Activated CD4-positive, alpha-beta T cell treated with anti-CD3 and anti-CD28 coated beads, Interleukin-2, amount 50 U/mL, for 16 hours (primary cell): ENCODE measurements at regions not wholly inside any gene's neighbourhood (a gene's known extent, or its start where the extent isn't known, plus 50 kb on each side); places are given as distances from the start of the nearest gene placed in this dataset.
"Not testable (repeated sequence)": the region's sequence is repeated elsewhere in the genome, so short reads cannot be mapped to it uniquely, and the experiment has no call there.

Source experiments
- DNase-seq: peaks from one replicate; pipeline ENCODE4 v3.0.0-alpha.2; 2020

GRCh38 chr13:87244256-87244890 is 426.8 kb upstream of the SLITRK5 start:
- no peak for DNase-seq

GRCh38 chr13:87249847-87250246 is 421.3 kb upstream of the SLITRK5 start:
- not testable (repeated sequence) for DNase-seq

DNA sequence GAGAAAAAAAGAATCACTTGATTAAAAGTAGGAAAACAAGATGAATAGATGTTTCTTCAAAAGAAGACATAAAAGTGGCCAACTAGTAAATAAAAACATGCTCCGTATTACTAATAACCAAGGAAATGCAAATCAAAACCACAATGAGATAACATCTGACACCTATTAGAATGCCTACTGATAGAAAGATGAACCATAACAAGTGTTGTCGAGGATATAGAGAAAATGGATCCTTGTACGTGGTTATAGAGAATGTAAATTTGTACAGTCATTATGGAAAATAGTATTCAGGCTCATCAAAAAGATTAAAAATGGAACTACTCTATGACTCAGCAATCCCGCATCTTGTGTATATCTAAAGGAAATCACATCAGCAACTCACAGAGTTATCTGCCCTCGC is 415.8 kb upstream of the SLITRK5 start:
- DNase-seq, result no peak

DNA sequence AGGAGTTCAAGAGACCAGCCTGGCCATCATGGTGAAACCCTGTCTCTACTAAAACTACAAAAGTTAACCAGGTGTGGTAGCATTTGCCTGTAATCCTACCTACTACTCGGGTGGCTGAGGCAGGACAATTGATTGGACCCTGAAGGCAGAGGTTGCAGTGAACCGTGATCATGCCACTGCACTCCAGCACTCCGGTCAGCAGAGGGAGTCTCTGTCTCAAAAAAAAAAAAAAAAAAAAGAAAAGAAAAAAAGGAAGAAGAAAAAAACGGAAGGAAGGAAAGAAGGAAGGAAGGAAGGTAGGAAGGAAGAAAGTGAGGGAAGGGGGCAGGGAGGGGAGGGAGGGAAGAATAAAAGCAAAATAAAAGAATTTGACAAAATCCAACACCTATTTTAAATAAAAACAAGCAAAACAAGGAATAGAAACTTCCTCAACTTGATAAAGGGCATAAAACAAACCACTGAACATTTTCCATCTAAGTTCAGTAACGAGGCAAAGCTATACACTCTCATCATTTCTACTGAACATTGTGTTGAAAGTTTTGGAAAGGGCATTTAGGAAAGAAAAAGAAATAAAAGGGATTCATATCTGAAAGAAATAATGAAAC is 411.6 kb upstream of the SLITRK5 start:
- no peak for DNase-seq

DNA sequence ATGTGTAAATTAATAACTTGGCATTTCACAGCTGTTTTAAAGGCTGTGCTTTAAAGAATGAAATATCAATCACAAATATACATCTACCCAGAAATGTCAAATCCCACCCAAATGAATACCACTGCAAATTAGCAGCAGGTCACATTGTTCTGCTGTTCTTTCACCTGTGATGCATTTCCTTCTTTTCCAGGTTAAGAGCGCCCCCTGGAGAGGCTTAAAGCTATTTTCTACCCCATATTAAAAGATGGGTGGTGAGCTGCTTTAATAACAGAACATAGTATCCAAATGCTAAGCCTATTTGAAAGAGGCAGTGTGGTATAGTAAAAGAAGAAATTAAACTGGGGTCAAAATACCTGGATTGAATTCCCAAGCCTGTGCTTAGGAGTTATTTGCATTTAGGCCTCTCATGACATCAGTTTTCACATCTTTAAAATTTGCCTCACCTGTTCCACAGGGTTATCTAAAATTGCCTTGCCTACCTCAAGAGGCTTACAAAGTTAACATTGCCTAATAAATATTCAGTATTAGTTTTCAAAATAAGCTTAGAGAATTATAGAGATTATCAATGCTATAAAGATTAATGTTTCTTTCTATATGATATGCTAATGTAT is 396.9 kb upstream of the SLITRK5 start:
- DNase-seq, result peak; percentile 31

DNA sequence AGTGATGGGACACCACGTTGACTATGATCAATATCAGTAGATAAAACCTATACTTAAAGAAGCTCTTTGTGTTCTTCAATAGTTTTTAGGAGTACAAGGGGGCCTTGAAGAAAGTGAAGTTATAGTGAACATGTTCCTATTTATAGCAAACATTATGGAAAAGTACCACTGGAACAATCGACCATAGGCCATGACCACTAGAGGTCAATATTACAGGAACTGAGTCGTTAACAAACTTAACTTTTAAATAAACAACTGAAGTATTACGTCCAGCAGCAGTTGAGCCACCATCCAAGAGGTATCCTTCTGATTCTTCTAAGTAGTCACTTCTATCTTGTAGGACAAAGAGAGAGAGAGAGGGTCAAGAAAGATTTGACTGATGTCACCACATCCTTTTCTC is 391.0 kb upstream of the SLITRK5 start:
- DNase-seq, result no peak

GRCh38 chr13:87287721-87288120 is 383.4 kb upstream of the SLITRK5 start:
- no peak for DNase-seq

- no peak for DNase-seq
Observed at GRCh38 chr13:87295636-87296035, 375.5 kb upstream of the SLITRK5 start.

DNA sequence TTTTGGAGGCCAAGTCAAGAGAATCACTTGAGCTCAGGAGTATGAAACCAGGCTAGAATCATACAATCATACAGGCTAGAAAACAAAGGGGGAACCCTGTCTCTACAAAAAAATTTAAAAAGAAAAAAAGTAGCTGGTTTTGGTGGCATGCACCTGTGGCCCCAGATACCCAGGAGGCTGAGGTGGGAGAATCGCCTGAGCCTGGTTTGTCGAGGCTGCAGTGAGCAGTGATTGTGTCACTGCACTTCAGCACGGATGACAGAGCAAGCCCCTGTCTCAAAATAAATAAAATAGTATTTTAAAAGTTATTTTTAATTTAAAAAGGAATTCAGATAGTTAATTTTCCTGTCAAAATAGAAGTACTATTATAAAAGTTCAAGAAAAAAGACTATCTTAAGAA is 369.1 kb upstream of the SLITRK5 start:
- DNase-seq, result no peak

- DNase-seq, result no peak
Observed at GRCh38 chr13:87302931-87303330, 368.2 kb upstream of the SLITRK5 start.

- no peak for DNase-seq
Observed at GRCh38 chr13:87311165-87311564, 360.0 kb upstream of the SLITRK5 start.

DNA sequence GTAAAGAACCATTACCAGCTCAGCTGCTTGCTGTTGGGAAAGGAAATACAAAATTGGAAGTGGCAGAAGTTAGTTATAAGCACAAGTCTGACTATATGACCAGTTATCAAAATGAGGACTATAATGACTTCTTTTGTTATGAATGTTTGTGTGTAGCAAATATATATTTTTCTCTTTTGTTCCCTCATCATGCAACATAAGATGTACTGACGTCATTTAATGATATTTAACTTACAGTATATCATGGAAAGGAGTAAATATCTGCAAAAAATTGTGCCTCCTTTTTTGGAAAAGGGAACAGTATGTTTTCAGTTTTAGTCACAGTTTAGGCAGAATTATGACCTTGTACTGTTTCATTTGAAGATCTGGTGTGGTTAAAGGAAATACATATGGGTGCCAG is 356.3 kb upstream of the SLITRK5 start:
- DNase-seq, result no peak

GRCh38 chr13:87322386-87322785 is 348.8 kb upstream of the SLITRK5 start:
- DNase-seq, result no peak

DNA sequence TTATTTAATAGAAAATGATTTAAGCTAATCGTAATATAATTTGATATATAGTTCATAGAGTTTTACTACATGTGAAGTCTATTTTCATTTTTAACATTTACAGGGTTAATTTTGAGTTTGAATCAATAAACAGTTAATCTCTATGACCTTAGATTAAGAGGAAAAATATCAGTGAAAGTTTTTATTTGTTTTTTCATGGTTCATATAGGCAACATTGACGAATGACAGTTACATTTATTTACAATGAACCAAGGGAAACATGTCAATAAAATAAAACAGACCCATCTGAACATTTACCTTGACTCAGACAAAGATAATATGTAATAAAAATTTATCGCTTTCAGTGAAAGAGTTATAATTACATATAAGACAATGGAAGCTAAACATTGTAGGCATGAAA is 346.6 kb upstream of the SLITRK5 start:
- no peak for DNase-seq

- no peak for DNase-seq
Observed at GRCh38 chr13:87331178-87331577, 340.0 kb upstream of the SLITRK5 start.

DNA sequence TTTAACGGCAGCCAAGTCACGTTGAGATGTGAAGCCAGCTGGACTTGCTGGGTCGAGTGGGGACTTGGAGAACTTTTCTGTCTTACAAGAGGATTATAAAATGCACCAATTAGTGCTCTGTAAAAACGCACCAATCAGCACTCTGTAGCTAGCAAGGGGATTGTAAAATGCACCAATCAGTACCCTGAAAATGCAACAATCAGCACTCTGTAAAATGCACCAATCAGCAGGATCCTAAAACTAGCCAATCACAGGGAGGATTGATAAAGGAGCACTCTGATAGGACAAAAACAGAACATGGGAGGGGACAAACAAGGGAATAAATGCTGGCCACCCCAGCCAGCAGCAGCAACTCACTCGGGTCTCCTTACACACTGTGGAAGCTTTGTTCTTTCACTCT is 337.6 kb upstream of the SLITRK5 start:
- no peak for DNase-seq

- DNase-seq, result no peak
Observed at GRCh38 chr13:87334176-87334575, 337.0 kb upstream of the SLITRK5 start.

DNA sequence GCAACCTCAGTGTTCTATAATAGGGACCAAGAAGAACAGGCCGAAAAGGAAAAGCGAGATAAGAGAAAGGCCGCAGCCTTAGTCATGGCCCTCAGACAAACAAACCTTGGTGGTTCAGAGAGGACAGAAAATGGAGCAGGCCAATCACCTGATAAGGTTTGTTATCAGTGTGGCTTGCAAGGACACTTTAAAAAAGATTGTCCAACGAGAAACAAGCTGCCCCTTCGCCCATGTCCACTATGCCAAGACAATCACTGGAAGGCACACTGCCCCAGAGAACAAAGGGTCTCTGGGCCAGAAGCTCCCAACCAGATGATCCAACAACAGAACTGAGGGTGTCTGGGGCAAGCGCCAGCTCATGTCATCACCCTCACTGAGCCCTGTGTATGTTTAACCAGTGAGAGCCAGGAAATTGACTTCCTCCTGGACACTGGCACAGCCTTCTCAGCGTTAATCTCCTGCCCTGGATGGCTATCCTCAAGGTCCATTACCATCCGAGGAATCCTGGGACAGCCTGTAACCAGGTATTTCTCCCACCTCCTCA is 334.8 kb upstream of the SLITRK5 start:
- not testable (repeated sequence) for DNase-seq

DNA sequence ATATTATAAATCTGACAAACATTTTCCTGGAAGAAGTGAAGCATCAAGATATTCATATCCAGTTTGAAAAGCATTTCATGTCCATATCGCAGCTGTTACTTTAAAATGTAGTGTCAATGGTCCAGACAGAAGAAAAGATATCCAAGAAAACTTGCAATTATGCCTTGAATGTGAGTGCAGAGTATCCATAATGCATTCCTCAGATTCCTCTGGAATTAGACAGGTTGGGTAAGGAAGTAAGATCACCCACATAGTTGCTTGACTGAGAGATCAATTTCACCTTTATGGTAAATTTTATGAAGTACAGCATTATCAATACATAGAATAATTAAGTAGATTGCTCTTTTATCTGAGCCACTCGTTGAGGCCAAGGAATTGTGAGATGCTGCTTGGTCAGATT is 327.0 kb upstream of the SLITRK5 start:
- no peak for DNase-seq

GRCh38 chr13:87355451-87355850 is 315.7 kb upstream of the SLITRK5 start:
- DNase-seq, result no peak

DNA sequence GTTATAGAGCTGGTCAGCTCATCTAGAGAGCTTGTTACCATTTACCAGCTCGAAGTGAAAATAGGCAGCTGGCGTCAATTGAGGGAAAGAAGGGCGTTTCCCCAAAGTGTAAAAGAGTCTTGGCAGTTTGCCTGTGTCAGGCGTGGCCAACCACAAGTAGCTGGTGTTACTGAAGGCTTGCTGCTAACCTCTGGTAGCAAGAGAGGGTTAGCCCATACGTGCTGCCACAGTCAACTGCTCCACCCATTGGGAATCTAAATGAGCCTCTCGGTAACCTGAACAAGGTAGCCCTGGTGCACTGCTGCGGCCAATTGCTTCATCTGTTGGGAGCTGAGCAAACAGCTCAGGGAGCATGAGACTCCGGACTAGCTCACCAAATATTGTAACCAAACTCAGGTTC is 314.9 kb upstream of the SLITRK5 start:
- DNase-seq, result no peak

DNA sequence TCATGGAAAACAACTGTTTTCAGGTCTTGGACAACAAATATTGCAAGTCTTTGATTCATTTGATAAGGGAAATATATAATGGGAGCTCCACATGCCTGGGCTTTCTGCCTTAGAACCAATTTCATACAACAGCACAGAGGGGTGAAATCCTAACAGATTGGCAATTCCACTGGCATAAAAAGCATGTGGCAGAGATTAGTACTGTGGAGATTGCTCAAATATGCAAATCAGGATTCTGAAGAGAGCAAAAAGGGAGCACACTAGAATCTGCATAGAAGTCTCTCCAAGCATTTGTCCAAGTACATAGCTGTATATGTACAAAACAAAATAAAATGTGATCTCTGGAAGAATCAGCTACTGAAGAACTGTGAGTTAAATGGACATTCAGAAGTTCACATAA is 312.9 kb upstream of the SLITRK5 start:
- DNase-seq, result no peak

DNA sequence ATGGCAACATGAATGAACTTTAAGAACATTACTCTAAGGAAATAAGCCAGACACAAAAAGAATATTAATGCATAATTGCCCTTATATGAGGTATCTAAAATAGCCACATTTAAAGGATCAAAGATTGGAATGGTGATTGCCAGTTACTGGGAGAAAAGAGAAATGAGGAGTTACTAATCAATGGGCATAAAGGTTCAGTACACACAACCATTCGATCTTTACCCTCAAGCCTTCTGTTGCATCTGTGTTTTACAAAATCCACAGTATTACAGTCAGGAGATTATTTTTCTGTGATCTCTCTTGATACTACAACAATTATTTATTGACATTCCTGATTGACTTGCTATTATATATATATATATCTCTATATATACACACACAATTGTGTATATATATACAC is 310.0 kb upstream of the SLITRK5 start:
- no peak for DNase-seq

- DNase-seq, result no peak
Observed at GRCh38 chr13:87368639-87369038, 302.5 kb upstream of the SLITRK5 start.
